ENCODE measurements at regions not wholly inside any gene's neighbourhood (a gene's known extent, or its start where the extent isn't known, plus 50 kb on each side); places are given as distances from the start of the nearest gene placed in this dataset.

DNA sequence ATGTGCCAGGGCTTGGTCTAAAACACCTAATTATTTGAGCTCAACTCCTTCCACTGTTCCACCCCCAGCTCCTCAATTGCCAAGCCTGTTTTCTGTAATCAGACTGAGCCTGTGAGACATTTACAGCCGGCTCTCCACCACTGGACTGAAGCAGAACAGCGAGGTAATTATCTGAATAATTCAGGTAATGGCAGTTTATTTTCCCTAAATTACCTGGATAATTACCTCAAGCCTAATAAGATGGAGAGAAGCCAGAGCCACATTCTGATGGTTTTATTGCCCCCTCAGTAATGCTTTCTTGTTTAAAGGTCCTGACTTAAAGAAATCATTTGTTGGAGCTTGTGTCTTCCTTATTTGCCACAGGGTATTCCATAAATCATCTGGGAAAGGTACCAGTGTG lies 64.2 kb downstream of the FZD4 start:
- Histone ChIP-seq H3F3A (ENCODE audit: insufficient read depth, low read length) (no peaks in the 10 kb centered on the region), H3K27me3 (replicated peaks; ENCODE audit: insufficient read depth, low read length) (no peaks in the 10 kb centered on the region), H3K9me2 (replicated peaks; ENCODE audit: insufficient read depth, low read length) (no peaks in the 10 kb centered on the region), H3K36me3 (replicated peaks; ENCODE audit: insufficient read depth, low read length) (no peaks in the 10 kb centered on the region), H3K9ac (ENCODE audit: low read length) (no peak overlapping the region), H3K4me1 (ENCODE audit: low read length) (no peaks in the 10 kb centered on the region), H3K4me3 (ENCODE audit: low read length) (no peak overlapping the region), H3K4me2 (ENCODE audit: low read depth, low read length) (no peak overlapping the region), H3K79me2 (ENCODE audit: low read length) (no peaks in the 10 kb centered on the region), H2AFZ (ENCODE audit: low read length) (no peak overlapping the region), H4K20me1 (ENCODE audit: insufficient read depth, low read length) (no peaks in the 10 kb centered on the region), H3K27ac (ENCODE audit: low read length) (no peak overlapping the region), H3K9me3 (replicated peaks; ENCODE audit: insufficient read depth, low read length) (no peaks in the 10 kb centered on the region)
- DNase-seq, result no peak
- TF ChIP-seq, protein P1, sequence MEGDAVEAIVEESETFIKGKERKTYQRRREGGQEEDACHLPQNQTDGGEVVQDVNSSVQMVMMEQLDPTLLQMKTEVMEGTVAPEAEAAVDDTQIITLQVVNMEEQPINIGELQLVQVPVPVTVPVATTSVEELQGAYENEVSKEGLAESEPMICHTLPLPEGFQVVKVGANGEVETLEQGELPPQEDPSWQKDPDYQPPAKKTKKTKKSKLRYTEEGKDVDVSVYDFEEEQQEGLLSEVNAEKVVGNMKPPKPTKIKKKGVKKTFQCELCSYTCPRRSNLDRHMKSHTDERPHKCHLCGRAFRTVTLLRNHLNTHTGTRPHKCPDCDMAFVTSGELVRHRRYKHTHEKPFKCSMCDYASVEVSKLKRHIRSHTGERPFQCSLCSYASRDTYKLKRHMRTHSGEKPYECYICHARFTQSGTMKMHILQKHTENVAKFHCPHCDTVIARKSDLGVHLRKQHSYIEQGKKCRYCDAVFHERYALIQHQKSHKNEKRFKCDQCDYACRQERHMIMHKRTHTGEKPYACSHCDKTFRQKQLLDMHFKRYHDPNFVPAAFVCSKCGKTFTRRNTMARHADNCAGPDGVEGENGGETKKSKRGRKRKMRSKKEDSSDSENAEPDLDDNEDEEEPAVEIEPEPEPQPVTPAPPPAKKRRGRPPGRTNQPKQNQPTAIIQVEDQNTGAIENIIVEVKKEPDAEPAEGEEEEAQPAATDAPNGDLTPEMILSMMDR (IDR thresholded peaks at IDR 0.05; ENCODE audit: low read length), result no peak
- TF ChIP-seq EZH2 (optimal IDR thresholded peaks at IDR 0.05; ENCODE audit: low read depth, low read length) (no peak), EZH2phosphoT487 (IDR thresholded peaks at IDR 0.05; ENCODE audit: low read length) (no peak)

DNA sequence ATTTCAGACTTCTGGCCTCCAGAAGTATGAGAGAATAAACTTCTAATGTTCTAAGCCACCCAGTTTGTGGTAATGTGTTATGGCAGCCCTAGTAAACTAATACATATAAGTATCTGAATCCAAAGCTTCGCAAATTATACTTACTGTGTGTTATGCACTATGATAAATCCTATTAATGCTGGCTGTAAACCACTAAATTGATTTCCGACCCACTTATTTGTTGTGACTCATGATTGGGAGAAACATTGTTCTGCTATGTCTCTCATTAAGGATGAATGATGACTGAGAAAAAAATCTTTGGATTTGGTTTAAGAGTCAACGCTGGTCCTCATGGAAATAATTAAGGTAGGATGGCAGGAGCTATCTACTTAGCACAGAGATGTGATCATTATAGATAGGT lies 62.0 kb downstream of the FZD4 start:
- no peak overlapping the region for H3K4me3 ChIP-seq (ENCODE audit: low read length)
- DNase-seq, result no peak
- no peaks in the 10 kb centered on the region for H3K9me3 ChIP-seq (replicated peaks; ENCODE audit: insufficient read depth, low read length)
- H3K27me3 ChIP-seq (replicated peaks; ENCODE audit: insufficient read depth, low read length), result no peaks in the 10 kb centered on the region
- H3K9me2 ChIP-seq (replicated peaks; ENCODE audit: insufficient read depth, low read length), result no peaks in the 10 kb centered on the region
- no peaks in the 10 kb centered on the region for H3K79me2 ChIP-seq (ENCODE audit: low read length)
- H4K20me1 ChIP-seq (ENCODE audit: insufficient read depth, low read length), result no peaks in the 10 kb centered on the region
- no peaks in the 10 kb centered on the region for H3F3A ChIP-seq (ENCODE audit: insufficient read depth, low read length)
- H3K4me1 ChIP-seq (ENCODE audit: low read length), result no peaks in the 10 kb centered on the region
- H3K4me2 ChIP-seq (ENCODE audit: low read depth, low read length), result no peak overlapping the region
- no peaks in the 10 kb centered on the region for H3K36me3 ChIP-seq (replicated peaks; ENCODE audit: insufficient read depth, low read length)
- no peak for TF ChIP-seq EZH2 (optimal IDR thresholded peaks at IDR 0.05; ENCODE audit: low read depth, low read length)
- TF ChIP-seq, protein P1 (IDR thresholded peaks at IDR 0.05; ENCODE audit: low read length), result no peak
- TF ChIP-seq EZH2phosphoT487 (IDR thresholded peaks at IDR 0.05; ENCODE audit: low read length), result no peak
- no peak overlapping the region for H3K9ac ChIP-seq (ENCODE audit: low read length)
- H3K27ac ChIP-seq (ENCODE audit: low read length), result no peak overlapping the region
- H2AFZ ChIP-seq (ENCODE audit: low read length), result no peak overlapping the region

Measured in MM.1S (cell line).